Esophagus muscularis mucosa (tissue), 3 donors: ENCODE measurements at regions not wholly inside any gene's neighbourhood (a gene's known extent, or its start where the extent isn't known, plus 50 kb on each side); places are given as distances from the start of the nearest gene placed in this dataset.
"Not testable (repeated sequence)": the region's sequence is repeated elsewhere in the genome, so short reads cannot be mapped to it uniquely, and the experiment has no call there.

Source experiments
- CTCF ChIP-seq, 3 experiments: fragments of 200-600 bp in 2 of 3; fragments of 450-650 bp in 1 of 3; sonication (generic) in 2 of 3; IDR thresholded peaks; one replicate each; pipeline ENCODE4 v1.5.1; 2017 to 2019; ENCODE audit warnings: antibody characterized with exemption in 3 of 3, mild to moderate bottlenecking in 2 of 3, moderate library complexity in 1 of 3
- POLR2A ChIP-seq: fragments of 450-650 bp; IDR thresholded peaks from one replicate; pipeline ENCODE4 v1.6.1; 2017; ENCODE audit warnings: antibody characterized with exemption, moderate library complexity, mild to moderate bottlenecking, low read depth
- POLR2AphosphoS5 ChIP-seq, 2 donors: sonication (generic); formaldehyde crosslinking; IDR thresholded peaks; one replicate each; pipeline ENCODE4 v1.6.1; 2017; ENCODE audit warnings: antibody characterized with exemption in 2 of 2

GRCh38 chr1:120277428-120278258 is 101.3 kb upstream of the SEC22B start:
- not testable (repeated sequence) for TF ChIP-seq POLR2A; CTCF (IDR thresholded peaks at IDR 0.05); POLR2AphosphoS5 (IDR thresholded peaks at IDR 0.05)
